PC-3 (cell line): ENCODE measurements at regions not wholly inside any gene's neighbourhood (a gene's known extent, or its start where the extent isn't known, plus 50 kb on each side); places are given as distances from the start of the nearest gene placed in this dataset.

Experiments
- CTCF ChIP-seq: fragments of 300-600 bp; sonication (generic); conservative IDR thresholded peaks from 2 replicates; pipeline ENCODE4 v1.5.1; 2017; ENCODE audit warnings: antibody characterized with exemption, low read depth, mild to moderate bottlenecking, low read length
- EZH2 ChIP-seq: fragments of 300-600 bp; sonication (generic); IDR thresholded peaks from one replicate; pipeline ENCODE4 v1.6.1; 2017; ENCODE audit warnings: antibody characterized with exemption, mild to moderate bottlenecking, low read length; ENCODE audit not compliant: unreplicated experiment
- EZH2phosphoT487 ChIP-seq: fragments of 300-600 bp; sonication (generic); IDR thresholded peaks from 2 replicates; pipeline ENCODE4 v1.6.1; 2018; ENCODE audit warnings: mild to moderate bottlenecking, antibody characterized with exemption, low read length, borderline replicate concordance

- TF ChIP-seq CTCF (no peak), EZH2 (no peak), EZH2phosphoT487 (no peak)
Measured at GRCh38 chr12:61911113-61911512, 349.1 kb upstream of the USP15 start.
